GM12865 (cell line): ENCODE measurements at regions not wholly inside any gene's neighbourhood (a gene's known extent, or its start where the extent isn't known, plus 50 kb on each side); places are given as distances from the start of the nearest gene placed in this dataset.

Experiments used
- DNase-seq: peaks from one replicate; pipeline ENCODE4 v3.0.0; 2010; ENCODE audit warnings: low read depth
- H3K4me3 ChIP-seq: 2 replicates; pipeline ENCODE4 v1.5.1; 2011; ENCODE audit warnings: mild to moderate bottlenecking, low read depth, low read length, control low read depth
- TF ChIP-seq, protein P1 (sequence below): IDR thresholded peaks from 2 replicates; pipeline ENCODE4 v1.5.1; 2011; ENCODE audit warnings: low read length, control low read depth, low read depth, inconsistent platforms; ENCODE audit not compliant: insufficient read depth; ENCODE audit errors: missing control alignments

GRCh38 chr3:30259730-30260129 lies 346.7 kb upstream of the TGFBR2 start:
- H3K4me3 ChIP-seq, result no peak overlapping the region
- DNase-seq, result no peak
- TF ChIP-seq, protein P1, sequence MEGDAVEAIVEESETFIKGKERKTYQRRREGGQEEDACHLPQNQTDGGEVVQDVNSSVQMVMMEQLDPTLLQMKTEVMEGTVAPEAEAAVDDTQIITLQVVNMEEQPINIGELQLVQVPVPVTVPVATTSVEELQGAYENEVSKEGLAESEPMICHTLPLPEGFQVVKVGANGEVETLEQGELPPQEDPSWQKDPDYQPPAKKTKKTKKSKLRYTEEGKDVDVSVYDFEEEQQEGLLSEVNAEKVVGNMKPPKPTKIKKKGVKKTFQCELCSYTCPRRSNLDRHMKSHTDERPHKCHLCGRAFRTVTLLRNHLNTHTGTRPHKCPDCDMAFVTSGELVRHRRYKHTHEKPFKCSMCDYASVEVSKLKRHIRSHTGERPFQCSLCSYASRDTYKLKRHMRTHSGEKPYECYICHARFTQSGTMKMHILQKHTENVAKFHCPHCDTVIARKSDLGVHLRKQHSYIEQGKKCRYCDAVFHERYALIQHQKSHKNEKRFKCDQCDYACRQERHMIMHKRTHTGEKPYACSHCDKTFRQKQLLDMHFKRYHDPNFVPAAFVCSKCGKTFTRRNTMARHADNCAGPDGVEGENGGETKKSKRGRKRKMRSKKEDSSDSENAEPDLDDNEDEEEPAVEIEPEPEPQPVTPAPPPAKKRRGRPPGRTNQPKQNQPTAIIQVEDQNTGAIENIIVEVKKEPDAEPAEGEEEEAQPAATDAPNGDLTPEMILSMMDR, result no peak

DNA sequence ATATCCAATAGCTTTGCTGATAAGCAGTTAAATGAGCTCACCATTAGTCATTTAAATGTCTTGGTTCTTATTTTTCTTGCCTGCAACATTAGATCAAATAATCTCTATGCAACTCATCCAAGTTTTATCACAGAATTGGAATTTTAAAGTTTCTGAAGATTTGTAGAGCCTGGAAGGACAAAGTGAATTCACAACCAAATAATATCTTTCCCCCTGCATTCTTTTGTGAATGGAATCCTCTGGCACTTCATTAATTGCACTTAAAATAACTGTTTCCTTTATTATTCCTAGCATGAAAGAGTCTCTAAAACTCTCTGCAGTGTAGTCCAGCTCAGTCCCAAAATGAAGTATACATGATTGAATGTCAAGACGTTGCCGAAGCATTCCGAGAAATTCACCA lies 345.6 kb upstream of the TGFBR2 start:
- TF ChIP-seq, protein P1, result no peak

DNA sequence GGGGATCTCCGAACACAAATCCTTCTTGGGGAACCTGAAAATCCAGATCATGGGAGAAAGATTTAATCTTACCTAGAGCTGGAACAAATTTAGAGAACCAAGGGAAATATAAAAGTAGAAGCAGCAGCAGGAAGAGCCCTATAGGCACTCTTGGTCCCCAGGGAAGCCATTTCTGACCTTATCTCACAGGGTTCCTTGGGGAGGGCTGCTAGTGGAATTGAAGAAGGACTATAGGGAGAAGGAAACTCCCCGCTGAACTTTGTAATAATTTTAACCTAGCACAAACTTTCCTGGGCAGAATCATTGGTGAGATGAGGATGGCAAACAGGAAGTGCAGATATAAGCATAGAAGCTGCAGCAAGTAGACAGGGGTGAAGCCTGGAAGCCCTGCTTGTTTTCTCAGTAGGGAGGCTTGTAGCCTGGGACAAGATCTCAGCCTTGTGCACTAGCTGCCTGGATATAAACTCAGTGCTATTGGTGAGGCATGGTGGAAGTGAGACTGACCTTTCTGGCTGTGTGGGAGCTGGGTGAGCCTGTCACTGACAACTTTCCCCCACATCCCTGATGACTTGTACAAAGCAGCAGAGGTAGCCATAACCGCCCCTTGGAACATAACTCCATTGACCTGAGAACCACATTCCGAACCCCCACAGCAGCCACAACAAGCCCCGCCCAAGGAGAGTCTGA lies 343.0 kb upstream of the TGFBR2 start:
- DNase-seq, result no peak
- no peak overlapping the region for H3K4me3 ChIP-seq
- TF ChIP-seq, protein P1, result no peak

More for the DNA sequence above, 345.6 kb upstream of the TGFBR2 start:
- H3K4me3 ChIP-seq, result no peak overlapping the region
- DNase-seq, result no peak

- TF ChIP-seq, protein P1, result no peak
- no peak overlapping the region for H3K4me3 ChIP-seq
- no peak for DNase-seq
Observed at GRCh38 chr3:30263925-30264313, 342.5 kb upstream of the TGFBR2 start.

DNA sequence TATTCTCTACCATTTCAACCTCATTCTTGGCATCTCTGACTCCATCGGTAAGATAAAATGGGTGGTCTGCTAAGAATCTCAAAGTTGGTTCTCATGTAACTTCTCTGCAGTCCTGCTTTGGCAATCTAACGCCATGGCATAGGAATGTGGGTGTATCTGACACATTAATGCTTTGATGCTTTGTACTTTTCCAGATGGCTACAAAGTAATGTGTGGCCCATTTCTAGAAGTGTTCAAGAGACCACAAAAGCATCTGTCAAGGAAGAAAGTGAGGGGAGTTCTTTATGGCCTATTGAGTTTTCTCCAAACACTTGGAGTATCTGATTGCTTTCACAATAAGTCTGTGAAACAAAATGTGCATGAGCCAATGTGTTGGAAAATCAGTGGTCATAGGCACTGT lies 339.9 kb upstream of the TGFBR2 start:
- TF ChIP-seq, protein P1, result no peak
- no peak for DNase-seq
- no peak overlapping the region for H3K4me3 ChIP-seq

DNA sequence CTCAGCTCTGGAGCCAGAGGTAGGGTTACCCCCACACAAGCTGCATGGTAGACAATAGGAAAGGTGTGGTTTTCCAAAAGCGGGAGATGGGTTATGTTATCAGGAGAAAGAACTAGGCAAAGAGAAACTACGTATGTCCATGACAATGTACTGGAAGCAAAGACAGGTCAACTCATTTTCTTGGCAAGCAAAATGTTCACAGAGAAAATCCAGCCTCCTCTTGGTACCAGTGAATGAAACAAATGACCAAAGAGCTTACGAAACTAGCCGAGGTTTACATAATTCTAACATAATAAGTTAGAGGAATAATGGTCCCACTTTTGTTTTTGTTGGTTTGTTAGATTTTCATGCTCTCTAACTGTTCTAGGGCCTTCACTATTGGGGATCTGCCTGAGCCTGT lies 338.1 kb upstream of the TGFBR2 start:
- H3K4me3 ChIP-seq, result no peak overlapping the region
- TF ChIP-seq, protein P1, result no peak
- DNase-seq, result no peak
